GM13977 (cell line): ENCODE measurements at regions not wholly inside any gene's neighbourhood (a gene's known extent, or its start where the extent isn't known, plus 50 kb on each side); places are given as distances from the start of the nearest gene placed in this dataset.

Experiments
- DNase-seq: peaks from one replicate; pipeline ENCODE4 v3.0.0; 2012; ENCODE audit warnings: low spot score
- CTCF ChIP-seq: IDR thresholded peaks from 2 replicates; pipeline ENCODE4 v1.5.1; 2012; ENCODE audit warnings: mild to moderate bottlenecking, control low read depth; ENCODE audit not compliant: insufficient read depth; ENCODE audit errors: extremely low read depth, missing control alignments
- in situ Hi-C: fragments of 300-500 bp; cut with MboI; formaldehyde crosslinking; loops from one replicate; pipeline ENCODE4 v1.12.0; 2022; ENCODE audit warnings: low sequenced_read_pairs, low pct_unique_long_range_greater_than_20kb, mixed read lengths, inconsistent platforms; ENCODE audit not compliant: unreplicated experiment

GRCh38 chr5:68576805-68577204 is 361.2 kb downstream of the PIK3R1 start:
- in situ Hi-C loops, result no loop called here
- DNase-seq, result no peak
- no peak for TF ChIP-seq CTCF

GRCh38 chr5:68582284-68582683 is 366.7 kb downstream of the PIK3R1 start:
- in situ Hi-C loops, result no loop called here
- DNase-seq, result no peak

GRCh38 chr5:68587171-68587570 is 371.6 kb downstream of the PIK3R1 start:
- no peak for TF ChIP-seq CTCF
- in situ Hi-C loops, result no loop called here
- DNase-seq, result no peak

More at GRCh38 chr5:68582284-68582683, 366.7 kb downstream of the PIK3R1 start:
- TF ChIP-seq CTCF, result no peak

GRCh38 chr5:68591850-68592249 is 376.3 kb downstream of the PIK3R1 start:
- no peak for TF ChIP-seq CTCF
- no peak for DNase-seq
- in situ Hi-C loops, result no loop called here

- no peak for DNase-seq
- in situ Hi-C loops, result no loop called here
- no peak for TF ChIP-seq CTCF
These were observed 376.8 kb downstream of the PIK3R1 start for GRCh38 chr5:68592351-68592750.

GRCh38 chr5:68593211-68593671 is 377.7 kb downstream of the PIK3R1 start:
- in situ Hi-C loops, result no loop called here
- no peak for DNase-seq
- TF ChIP-seq CTCF, result no peak

- TF ChIP-seq CTCF, result no peak
- in situ Hi-C loops, result no loop called here
- no peak for DNase-seq
These were observed 397.4 kb downstream of the PIK3R1 start for GRCh38 chr5:68612972-68613371.
